DOHH2 (cell line): ENCODE measurements at regions not wholly inside any gene's neighbourhood (a gene's known extent, or its start where the extent isn't known, plus 50 kb on each side); places are given as distances from the start of the nearest gene placed in this dataset.

ENCODE experiments used
- H3F3A ChIP-seq: fragments of 200-600 bp; sonication (generic), shearing (Covaris generic); 2 replicates; pipeline ENCODE4 v1.6.0; 2016; ENCODE audit warnings: antibody characterized with exemption, mild to moderate bottlenecking; ENCODE audit not compliant: control insufficient read depth, insufficient read depth
- H3K27ac ChIP-seq: fragments of 200-600 bp; sonication (generic); 2 replicates; pipeline ENCODE4 v1.5.1; 2014; ENCODE audit warnings: low read depth, mild to moderate bottlenecking, low read length, moderate library complexity
- H3K27me3 ChIP-seq: fragments of 200-600 bp; sonication (generic); 2 replicates; pipeline ENCODE4 v1.6.1; 2014; ENCODE audit warnings: mild to moderate bottlenecking, low read length, mixed read lengths; ENCODE audit not compliant: control insufficient read depth
- H3K36me3 ChIP-seq: fragments of 200-600 bp; sonication (generic); 2 replicates; pipeline ENCODE4 v1.6.1; 2014; ENCODE audit warnings: mild to moderate bottlenecking, low read length, moderate library complexity, mixed read lengths; ENCODE audit not compliant: control insufficient read depth
- H3K4me1 ChIP-seq: fragments of 200-600 bp; sonication (generic); 2 replicates; pipeline ENCODE4 v1.6.1; 2014; ENCODE audit warnings: mild to moderate bottlenecking, low read length, mixed read lengths; ENCODE audit not compliant: control insufficient read depth
- H3K4me2 ChIP-seq: fragments of 200-600 bp; sonication (generic); 2 replicates; pipeline ENCODE4 v1.6.0; 2014; ENCODE audit warnings: mild to moderate bottlenecking, low read length, moderate library complexity
- H3K4me3 ChIP-seq: fragments of 200-600 bp; sonication (generic); 2 replicates; pipeline ENCODE4 v1.5.1; 2014; ENCODE audit warnings: mild to moderate bottlenecking, low read length, mixed read lengths
- H3K79me2 ChIP-seq: fragments of 200-600 bp; sonication (generic); 2 replicates; pipeline ENCODE4 v1.6.1; 2014; ENCODE audit warnings: mild to moderate bottlenecking, low read length, mixed read lengths; ENCODE audit not compliant: control insufficient read depth
- H3K9me2 ChIP-seq: fragments of 200-600 bp; sonication (generic); replicated peaks from 2 replicates; pipeline ENCODE4 v1.6.1; 2014; ENCODE audit warnings: mild to moderate bottlenecking, low read length, mixed read lengths; ENCODE audit not compliant: control insufficient read depth
- H3K9me3 ChIP-seq: fragments of 200-600 bp; sonication (generic); 2 replicates; pipeline ENCODE4 v1.6.1; 2014; ENCODE audit warnings: antibody characterized with exemption, low read length, mixed read lengths; ENCODE audit not compliant: control insufficient read depth, insufficient read depth
- H4K20me1 ChIP-seq: fragments of 200-600 bp; sonication (generic); 2 replicates; pipeline ENCODE4 v1.6.0; 2014; ENCODE audit warnings: low read depth, mild to moderate bottlenecking, antibody characterized with exemption, low read length, moderate library complexity; ENCODE audit not compliant: control insufficient read depth, insufficient read depth
- CTCF ChIP-seq: fragments of 200-600 bp; sonication (generic); IDR thresholded peaks from one replicate; pipeline ENCODE4 v1.5.1; 2014; ENCODE audit warnings: antibody characterized with exemption, mild to moderate bottlenecking, low read depth, low read length; ENCODE audit not compliant: poor library complexity, severe bottlenecking
- EZH2phosphoT487 ChIP-seq: fragments of 200-600 bp; sonication (generic); IDR thresholded peaks from 2 replicates; pipeline ENCODE4 v1.6.1; 2017; ENCODE audit warnings: borderline replicate concordance, mild to moderate bottlenecking, antibody characterized with exemption, low read length, moderate library complexity, mixed read lengths

- Histone ChIP-seq H3K27ac (no peak overlapping the region), H4K20me1 (no peaks in the 10 kb centered on the region), H3K9me3 (no peaks in the 10 kb centered on the region), H3K4me3 (no peak overlapping the region), H3K36me3 (no peaks in the 10 kb centered on the region), H3K4me2 (no peak overlapping the region), H3K27me3 (no peaks in the 10 kb centered on the region), H3F3A (no peaks in the 10 kb centered on the region), H3K79me2 (no peaks in the 10 kb centered on the region), H3K4me1 (no peaks in the 10 kb centered on the region), H3K9me2 (no peaks in the 10 kb centered on the region)
- TF ChIP-seq EZH2phosphoT487 (no peak), CTCF (no peak)
Measured at GRCh38 chr11:103798026-103798425, 238.4 kb upstream of the DDI1 start.

GRCh38 chr11:103798446-103798845 lies 238.0 kb upstream of the DDI1 start:
- no peaks in the 10 kb centered on the region for H3K79me2 ChIP-seq
- no peak for TF ChIP-seq EZH2phosphoT487
- no peak for TF ChIP-seq CTCF
- H3K4me3 ChIP-seq, result no peak overlapping the region
- H3K9me2 ChIP-seq, result no peaks in the 10 kb centered on the region
- H3K27me3 ChIP-seq, result no peaks in the 10 kb centered on the region
- no peaks in the 10 kb centered on the region for H3K36me3 ChIP-seq
- no peaks in the 10 kb centered on the region for H3K9me3 ChIP-seq
- no peaks in the 10 kb centered on the region for H3K4me1 ChIP-seq
- H3K4me2 ChIP-seq, result no peak overlapping the region
- no peaks in the 10 kb centered on the region for H4K20me1 ChIP-seq
- H3F3A ChIP-seq, result no peaks in the 10 kb centered on the region
- H3K27ac ChIP-seq, result no peak overlapping the region

GRCh38 chr11:103800406-103801114 lies 235.9 kb upstream of the DDI1 start:
- Histone ChIP-seq H3K36me3 (no peaks in the 10 kb centered on the region), H3K9me3 (no peaks in the 10 kb centered on the region), H3F3A (no peaks in the 10 kb centered on the region), H3K79me2 (no peaks in the 10 kb centered on the region), H3K9me2 (no peaks in the 10 kb centered on the region), H3K27me3 (no peaks in the 10 kb centered on the region), H3K4me3 (no peak overlapping the region), H3K27ac (no peak overlapping the region), H4K20me1 (no peaks in the 10 kb centered on the region), H3K4me1 (no peaks in the 10 kb centered on the region), H3K4me2 (no peak overlapping the region)
- TF ChIP-seq EZH2phosphoT487, result no peak
- TF ChIP-seq CTCF, result peak; percentile 17
